GM19455 (cell line): ENCODE measurements at regions not wholly inside any gene's neighbourhood (a gene's known extent, or its start where the extent isn't known, plus 50 kb on each side); places are given as distances from the start of the nearest gene placed in this dataset.
"Not testable (repeated sequence)": the region's sequence is repeated elsewhere in the genome, so short reads cannot be mapped to it uniquely, and the experiment has no call there.

Experiments used
- ATAC-seq: cut with Tn5 transposase; IDR thresholded peaks from one replicate; pipeline ENCODE4 v1.9.1; 2021; ENCODE audit not compliant: unreplicated experiment

DNA sequence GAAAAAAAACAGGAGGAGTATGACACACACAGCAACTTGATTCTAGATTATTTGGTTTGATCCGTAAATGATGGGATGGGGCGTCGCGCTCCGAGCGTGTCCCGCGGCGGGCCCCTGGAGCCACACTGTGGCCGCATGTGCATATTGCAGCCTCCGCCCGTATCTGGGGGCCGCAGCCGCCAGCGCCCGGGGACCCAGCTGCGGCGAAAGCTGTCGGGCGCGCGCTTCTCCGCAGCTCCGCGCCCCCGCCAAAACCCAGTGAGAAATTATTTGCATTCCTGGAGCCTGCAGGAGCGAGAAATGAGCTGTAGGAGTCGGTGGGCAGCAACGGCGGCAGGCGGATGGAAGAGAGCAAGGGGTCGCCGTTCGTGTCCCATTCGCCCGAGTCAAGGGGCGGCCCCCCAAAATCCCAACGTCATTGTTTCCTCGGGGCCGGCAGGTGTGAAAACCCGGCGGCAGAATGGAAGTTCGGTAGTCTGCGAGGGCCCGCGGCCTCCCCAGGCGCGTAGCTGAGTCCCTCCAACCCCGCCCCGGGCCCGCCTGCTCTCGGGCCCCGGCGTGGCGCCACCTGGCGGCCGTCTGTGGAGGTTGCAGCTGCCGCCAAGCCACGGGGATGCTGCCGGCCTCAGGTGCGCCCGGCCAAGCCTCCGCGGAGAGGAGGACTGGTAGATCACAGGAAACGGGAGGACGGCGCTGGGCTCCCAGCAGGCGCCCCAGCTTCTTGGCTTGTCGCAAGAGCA lies 86.8 kb downstream of the FAM72B start:
- peak; percentile 97 for ATAC-seq

DNA sequence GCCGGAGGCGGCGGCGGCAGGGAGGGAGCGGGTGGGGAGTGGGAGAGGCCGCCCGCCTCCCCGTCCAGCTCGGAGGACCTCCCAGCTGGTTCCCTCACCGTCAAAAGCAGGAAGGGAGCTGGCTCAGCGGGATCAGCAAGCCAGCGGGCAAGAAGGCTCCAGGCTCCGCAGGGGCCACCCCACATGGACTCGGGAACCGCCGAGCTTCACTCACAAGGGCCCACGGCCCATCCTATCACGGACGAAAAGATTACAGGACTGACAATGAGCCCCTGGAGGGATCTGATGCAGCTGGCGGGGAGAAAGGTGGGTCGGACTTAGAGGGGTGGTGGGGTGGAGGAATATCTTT lies 86.3 kb downstream of the FAM72B start:
- ATAC-seq: peak; percentile 14

DNA sequence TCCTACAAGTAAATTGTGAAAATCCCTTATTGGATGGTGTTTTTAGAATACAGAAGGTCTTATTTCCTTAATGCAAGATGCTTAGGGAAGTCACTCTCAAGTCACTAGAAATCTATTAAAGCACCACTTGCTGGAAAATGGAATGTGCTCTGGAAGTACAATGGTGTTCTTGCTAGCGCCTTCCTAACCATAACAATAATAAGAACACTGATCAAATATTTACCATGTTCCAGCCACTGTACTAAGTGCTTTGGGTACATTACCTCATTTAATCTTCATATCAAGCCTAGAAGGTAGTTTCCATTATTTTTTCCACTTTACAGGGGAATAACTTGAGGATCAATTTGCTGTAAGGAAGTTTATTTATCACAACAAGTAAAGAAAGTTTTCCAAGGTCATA lies 75.1 kb downstream of the FAM72B start:
- not testable (repeated sequence) for ATAC-seq

DNA sequence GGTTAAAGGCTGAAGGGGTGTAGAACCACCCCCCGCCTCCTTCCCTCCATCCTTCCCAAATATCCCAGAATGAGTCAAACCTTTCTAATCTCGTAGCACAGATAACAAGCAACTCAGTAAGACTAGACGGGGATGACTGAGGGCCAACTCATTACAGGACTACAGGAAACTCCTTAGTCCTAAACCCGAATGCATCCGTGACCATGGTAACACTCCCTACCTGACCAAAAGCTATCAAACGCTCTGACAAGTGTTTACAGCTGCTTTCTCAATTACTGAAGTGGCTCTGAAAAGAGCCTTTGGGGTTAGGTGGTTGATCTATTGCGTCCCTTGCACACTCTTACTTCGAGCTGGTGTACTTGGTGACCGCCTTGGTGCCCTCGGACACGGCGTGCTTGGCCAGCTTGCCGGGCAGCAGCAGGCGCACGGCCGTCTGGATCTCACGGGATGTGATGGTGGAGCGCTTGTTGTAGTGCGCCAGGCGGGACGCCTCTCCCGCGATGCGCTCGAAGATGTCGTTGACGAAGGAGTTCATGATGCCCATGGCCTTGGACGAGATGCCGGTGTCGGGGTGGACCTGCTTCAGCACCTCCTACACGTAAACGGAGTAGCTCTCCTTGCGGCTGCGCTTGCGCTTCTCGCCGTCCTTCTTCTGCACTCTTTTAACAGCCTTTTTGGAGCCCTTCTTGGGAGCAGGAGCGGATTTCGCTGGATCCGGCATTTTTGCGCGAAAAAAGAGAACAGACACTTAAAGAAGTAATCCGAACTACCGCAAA lies 67.4 kb downstream of the FAM72B start:
- ATAC-seq: not testable (repeated sequence)

DNA sequence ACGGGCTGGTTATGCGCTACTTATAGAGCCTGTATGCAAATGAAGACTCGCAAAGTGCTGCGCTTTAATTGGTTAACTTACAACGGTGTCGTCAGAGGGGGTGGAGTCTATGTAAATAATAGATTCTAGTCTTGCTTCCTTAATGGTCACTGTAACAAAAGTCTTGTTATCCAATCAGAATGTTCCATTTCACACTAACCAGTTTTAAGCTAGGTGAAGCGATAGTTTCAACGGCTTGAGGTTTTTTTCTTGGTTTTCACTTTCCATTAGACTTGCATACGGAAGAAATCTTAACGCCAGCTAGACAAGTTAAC lies 66.9 kb downstream of the FAM72B start:
- ATAC-seq: not testable (repeated sequence)

DNA sequence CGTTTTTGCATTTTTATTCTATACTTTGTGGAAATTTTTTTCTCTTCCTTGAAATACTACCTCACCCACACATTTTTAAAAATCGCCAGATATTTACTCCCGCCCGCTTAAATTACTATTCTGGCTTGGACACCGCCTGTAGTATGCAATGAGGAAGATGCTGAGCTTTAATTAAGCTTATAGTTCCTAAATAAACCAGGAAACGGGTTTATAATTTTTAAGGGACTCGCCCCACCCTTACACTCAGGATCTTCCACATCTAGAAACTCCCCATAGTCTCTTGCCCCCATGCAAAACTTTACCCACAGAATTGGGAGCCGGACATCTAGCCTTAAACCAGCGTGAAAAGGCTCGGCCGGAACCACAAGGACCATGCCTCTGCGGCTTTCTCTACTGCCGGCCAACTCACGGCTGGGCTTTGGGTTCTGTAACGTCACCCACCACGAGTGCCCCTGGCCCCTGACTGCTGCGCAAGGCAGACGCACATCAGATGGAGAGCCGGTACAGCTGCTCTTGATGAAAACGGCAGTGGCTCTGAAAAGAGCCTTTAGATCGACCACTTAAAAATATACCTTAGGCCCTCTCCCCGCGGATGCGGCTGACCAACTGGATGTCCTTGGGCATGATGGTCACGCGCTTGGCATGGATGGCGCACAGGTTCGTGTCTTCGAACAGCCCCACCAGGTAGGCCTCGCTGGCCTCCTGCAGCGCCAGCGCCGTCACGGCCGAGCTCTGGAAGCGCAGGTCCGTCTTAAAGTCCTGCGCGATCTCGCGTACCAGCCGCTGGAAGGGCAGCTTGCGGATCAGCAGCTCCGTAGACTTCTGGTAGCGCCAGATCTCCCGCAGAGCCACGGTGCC lies 66.3 kb downstream of the FAM72B start:
- not testable (repeated sequence) for ATAC-seq
